H54 (cell line): ENCODE measurements at regions not wholly inside any gene's neighbourhood (a gene's known extent, or its start where the extent isn't known, plus 50 kb on each side); places are given as distances from the start of the nearest gene placed in this dataset.
A peak's percentile ranks its signal among the peaks of the same experiment; 100 is the strongest.

Source experiments
- DNase-seq: peaks from one replicate; pipeline ENCODE4 v3.0.0; 2011; ENCODE audit warnings: low spot score, mixed read lengths; ENCODE audit not compliant: insufficient read length
- FAIRE-seq: peaks from 3 replicates; lab custom pipeline; 2011; peaks lifted over from hg19 to GRCh38; lab: Jason Lieb, UNC
- POLR2A ChIP-seq: IDR thresholded peaks from 2 replicates; pipeline ENCODE4 v1.6.1; 2011; ENCODE audit warnings: low read depth, mild to moderate bottlenecking, low read length

DNA sequence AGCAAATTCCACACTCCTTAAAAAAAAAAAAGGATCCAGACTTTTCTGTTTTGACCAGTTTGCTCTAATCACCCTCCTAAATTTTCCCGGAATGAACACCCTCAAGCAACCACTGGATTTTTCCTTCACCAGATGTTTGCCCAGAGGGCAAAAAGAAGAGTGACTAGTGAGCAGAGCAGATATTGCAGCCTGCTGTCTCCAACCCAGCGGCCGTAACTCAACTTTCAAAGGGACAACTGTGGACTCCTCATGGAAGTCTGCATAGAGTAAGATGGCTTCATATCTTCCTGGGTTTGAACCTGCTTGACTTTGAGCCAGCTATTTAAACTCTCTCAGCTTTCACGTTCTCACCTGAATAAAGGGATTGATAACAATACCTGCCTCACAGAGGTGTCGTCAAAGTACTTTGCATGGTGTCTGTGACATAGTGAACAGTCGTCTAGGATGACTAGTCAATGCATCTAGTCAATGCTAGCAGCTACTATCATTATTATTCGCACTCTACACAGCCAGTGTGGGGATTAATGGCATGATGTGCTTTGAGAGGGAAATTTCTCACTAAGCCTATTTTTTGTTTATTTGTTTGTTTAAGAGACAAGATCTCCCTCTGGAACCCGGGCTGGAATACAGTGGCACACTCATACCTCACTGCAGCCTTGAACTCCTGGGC lies 92.2 kb upstream of the HIVEP1 start:
- no peak for DNase-seq
- no peak for TF ChIP-seq POLR2A
- no peak for FAIRE-seq

DNA sequence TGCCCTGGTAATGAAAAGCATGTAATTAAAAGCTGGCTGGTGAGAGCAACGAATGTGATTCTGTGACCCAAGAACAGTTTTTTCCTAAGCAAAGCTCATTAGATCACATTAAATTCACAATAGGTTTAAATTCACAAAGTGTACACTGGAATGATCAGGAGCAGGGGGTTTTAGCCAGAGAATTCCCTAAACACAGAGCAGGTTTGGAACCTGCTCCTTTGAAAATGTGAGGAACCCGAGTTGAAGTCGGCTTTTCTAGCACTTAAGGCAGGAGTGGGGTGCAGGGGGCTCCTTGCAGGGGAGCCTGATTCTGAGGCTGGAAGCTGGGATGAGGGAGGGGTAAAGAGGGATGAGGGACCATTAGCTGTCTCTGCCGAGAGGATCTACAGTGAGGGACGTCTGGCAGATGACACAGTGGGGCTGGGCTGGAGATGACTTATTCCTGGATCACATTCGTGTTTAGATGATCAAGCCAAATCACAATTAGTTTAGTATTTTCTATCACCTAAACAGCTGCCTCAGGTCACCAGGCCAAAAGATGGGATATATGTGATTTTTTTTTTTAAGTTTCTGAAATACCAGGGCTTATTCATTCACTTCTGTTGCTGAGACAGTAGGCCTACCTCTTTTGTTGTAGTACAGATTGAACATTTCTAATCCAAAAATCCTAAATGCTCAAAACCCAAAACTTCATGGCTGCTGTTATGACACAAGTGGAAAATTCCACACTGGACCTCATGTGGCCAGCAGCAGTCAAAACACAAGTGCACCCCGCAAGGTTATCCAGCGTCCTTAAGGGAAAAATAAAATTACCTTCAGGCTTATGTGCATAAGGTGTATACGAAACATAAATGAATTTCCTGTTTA lies 93.1 kb upstream of the HIVEP1 start:
- DNase-seq, result no peak
- no peak for TF ChIP-seq POLR2A
- FAIRE-seq, result no peak

DNA sequence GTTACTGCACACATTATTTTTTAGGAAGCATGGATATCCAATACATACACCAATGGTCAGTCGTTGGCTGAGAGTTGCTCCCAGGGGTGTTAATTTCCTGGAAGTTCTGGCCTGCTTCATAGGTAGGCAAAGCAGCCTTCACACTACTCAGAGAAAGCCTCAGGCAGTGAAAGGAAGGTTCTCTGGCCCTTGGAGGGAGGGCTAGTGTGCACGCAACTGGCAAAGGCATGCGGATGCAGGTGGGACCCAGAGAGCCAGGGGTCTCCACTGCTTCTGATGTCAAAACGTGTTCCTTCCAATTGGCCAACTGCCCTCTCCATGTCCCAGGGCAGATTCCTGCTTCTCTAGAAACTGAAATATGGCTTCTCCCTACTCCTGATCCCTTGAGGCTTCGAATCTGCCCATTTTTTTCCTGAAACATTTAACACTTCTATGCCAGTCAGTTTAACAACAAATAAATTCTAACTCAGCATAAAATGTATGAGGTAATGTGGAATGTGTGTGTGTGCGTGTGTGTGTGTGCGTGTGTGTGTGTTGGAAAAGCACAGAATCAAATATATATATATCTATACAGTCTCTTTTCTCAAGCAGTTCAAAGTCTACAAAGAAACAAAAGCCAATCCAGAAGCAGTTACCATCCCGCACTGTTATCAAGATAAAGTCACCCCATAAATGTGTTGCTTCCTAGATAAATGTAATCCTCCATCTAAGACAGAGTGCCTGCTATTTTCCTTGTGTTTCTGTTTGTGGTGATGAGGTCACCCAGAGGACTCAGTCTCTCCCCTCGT lies 94.0 kb upstream of the HIVEP1 start:
- peak; percentile 20 for FAIRE-seq
- DNase-seq, result no peak
- no peak for TF ChIP-seq POLR2A

DNA sequence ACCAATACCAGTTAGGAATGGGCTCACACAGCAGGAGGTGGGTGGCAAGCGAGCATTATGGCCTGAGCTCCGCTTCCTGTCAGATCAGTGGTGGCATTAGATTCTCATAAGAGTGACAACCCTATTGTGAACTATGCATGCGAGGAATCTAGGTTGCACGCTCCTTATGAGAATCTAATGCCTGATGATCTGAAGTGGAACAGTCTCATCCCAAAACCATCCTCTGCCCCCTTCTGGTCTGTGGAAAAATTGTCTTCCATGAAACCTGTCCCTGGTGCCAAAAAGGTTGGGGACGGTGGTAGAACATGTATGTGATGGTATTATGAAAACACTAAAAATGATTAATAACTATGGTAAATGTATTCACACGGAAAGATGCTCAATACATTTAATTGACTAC lies 99.7 kb upstream of the HIVEP1 start:
- no peak for FAIRE-seq
- TF ChIP-seq POLR2A, result no peak
- no peak for DNase-seq

DNA sequence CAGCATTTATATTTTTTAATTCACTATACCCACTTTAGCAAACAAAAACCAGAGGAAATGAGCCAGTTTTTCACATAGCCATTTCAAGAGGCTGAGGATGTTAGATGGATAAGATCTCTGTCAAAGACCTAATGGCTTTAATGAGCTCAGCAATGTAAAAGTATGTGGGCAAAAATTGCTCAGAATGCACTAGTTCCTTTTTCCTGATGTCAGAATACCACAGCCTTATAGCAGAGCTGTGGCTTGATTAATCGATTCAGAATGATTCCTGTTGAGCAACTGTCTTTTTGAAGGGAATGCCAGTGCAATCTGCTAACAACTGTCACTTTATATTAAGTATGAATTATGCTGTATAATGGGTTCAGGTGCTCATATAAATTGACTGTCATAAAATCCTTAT lies 100.6 kb upstream of the HIVEP1 start:
- TF ChIP-seq POLR2A, result no peak
- no peak for FAIRE-seq
- DNase-seq, result no peak

DNA sequence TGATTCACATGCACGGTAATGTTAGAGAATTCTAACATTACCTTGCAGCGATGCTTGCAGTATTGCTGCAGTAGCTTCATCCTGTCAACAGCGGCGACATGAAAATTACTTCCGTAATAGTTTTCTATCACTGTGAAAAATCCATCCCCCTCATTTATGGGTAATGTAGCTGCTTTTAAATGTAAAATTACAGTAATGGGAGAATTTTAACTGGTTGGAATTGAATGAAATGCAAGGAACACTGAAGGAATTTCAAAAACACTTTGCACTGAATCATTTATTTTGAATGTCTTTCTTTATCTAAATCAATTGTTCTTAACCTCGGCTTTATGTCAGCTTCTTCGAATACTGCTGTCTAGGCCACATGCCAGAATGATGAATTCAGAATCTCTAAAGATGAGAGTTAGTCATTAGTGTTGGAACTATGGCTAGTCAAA lies 102.4 kb upstream of the HIVEP1 start:
- peak; percentile 68 for FAIRE-seq
- no peak for TF ChIP-seq POLR2A
- no peak for DNase-seq

DNA sequence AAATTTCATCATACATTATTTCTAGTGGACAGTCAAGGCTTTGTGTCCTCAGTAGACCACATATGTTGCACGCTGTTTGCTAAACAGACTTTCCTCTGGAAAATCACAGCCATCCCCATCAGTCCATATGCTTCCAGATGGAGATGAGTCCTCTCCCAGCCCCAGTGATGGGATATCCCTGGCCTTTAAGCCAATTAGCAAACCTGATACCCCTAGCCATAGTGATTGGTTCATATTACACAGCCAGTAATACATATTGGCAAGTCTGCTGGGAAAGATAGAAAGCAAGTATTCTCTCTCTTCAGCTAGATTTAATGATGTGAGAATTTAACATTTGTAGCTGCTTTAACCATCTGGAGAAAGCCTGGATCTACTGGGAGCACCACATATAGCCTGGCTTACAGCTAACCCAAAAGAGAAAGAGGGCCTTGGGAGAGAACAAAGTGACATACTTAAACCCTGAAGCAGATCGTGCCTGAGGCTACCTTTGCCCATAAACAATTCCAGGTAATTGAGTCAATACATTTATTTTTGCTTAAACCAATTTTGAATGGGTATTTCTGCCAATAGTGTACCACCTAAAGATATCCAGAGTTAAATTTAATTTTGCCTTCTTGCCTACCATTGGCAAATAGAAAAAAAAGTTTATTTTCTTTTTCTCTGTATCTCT lies 103.5 kb upstream of the HIVEP1 start:
- peak; percentile 30 for FAIRE-seq
- no peak for TF ChIP-seq POLR2A
- no peak for DNase-seq

DNA sequence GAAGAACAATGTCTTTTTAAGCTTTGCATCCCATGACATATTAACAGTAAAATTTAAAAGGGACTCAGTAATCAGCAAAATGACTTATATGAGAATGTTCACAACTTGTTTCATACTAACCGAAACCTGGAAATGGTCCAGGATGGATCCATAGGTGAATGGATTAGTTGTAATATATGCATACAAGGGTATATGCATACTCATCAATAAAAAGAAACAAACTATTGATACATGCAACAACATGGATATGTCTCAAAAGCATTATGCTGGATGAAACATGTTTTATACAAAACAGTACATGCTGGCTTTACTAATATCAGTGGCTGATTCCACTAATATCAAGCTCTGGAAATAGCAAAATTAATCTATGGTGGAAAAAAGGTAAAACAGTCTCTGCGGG lies 108.5 kb upstream of the HIVEP1 start:
- DNase-seq (no peak), FAIRE-seq (no peak)
- TF ChIP-seq POLR2A, result no peak

DNA sequence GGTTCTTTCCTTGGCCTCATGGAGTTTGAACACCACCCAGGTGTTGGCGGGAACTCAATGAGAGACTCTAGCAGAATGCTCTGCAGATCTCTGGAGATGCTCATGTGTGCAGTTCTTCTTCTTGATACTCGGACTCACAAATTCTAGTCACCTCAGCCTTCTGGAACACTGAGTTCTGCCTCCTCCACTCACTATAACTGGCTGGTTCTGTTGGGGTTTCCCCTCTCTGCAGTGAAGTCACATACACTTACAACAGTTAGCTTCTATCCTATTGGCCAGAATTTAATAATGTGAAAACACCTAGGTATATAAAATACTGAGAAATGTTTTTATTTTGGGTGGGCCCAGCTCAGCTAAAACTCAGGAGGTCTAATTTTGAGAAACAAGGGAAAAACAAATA lies 109.6 kb upstream of the HIVEP1 start:
- DNase-seq, result no peak
- TF ChIP-seq POLR2A, result no peak
- FAIRE-seq, result no peak

DNA sequence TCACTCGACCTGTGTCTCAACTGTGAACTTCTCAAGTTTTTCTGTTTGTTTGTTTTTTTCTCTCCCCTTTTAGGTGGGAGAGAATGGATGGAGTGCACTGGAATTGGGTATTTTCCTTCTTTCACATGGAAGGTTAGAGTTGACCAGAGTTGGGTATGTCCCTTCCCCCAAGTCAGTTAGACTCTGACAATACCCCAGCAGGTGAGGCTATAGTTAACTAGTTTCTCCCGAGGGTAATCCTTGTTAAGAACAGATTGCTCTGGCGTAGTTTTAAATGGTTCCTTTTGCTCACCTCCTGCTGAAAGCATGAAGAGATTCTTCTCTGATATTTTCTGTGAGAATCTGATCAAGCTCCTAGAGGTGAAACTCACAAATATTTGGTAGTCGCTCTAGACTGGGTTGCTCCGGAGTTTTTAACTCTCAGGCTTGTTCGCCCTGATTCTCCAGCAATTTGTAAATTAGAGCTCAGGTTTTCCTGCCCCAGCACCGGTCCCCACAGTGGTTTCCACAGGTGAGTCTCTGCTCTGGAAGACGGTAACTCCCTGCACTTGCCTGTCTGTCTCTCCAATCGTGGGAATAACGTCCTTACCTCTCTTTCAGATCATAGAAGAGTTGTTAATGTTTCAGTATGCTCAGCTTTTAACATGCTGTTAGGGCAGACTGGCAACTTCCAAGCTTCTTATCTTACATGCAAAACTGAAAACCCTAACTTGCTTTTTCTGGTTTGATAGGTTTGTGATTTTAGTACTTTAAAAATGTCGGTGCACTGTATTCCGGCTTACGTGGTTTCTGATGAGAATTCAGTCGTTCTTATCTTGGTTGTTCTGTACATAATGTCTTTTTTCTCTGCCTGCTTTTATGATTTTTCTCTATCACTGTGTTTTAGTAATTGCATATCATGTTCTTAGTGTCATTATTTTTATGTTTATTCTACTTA lies 111.2 kb upstream of the HIVEP1 start:
- no peak for TF ChIP-seq POLR2A
- no peak for DNase-seq
- FAIRE-seq, result peak; percentile 30

DNA sequence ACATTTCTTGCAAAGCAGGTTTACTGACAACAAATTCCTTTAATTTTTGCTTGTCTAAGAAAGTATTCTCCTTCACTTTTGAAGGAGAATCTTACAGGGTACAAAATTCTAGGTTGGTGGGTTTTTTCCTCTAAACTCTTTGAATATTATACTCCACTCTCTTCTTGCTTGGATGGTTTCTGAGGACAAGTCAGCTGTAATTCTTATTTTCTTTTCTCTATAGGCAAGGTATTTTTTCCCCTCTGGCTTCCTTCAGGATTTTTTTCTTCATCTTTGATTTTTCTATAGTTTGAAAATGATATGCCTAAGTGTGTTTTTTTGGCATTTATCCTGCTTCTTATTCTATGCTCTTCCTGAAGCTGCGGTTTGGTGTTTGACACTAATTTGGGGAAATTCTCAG lies 112.5 kb upstream of the HIVEP1 start:
- FAIRE-seq (no peak), DNase-seq (no peak)
- no peak for TF ChIP-seq POLR2A

DNA sequence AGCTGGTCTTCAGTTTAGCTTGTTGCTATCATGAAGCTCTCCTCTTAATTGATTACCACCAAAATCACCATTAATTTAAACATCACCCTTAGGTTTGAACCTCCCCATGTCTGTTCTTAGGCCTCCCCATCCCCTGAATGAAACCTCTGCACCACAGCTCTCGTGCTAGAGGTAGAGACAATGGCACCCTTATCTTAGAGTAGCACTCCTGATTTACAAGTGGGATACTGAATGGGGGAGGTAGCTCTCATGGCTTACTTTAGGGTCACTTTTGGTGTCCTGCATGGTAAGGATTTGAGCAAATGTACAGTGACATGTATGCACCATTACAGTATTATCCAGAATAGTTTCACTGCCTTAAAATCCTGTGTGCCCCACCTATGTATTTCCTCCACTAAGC lies 115.6 kb upstream of the ADTRP start:
- DNase-seq (no peak), FAIRE-seq (peak; percentile 6)
- no peak for TF ChIP-seq POLR2A

DNA sequence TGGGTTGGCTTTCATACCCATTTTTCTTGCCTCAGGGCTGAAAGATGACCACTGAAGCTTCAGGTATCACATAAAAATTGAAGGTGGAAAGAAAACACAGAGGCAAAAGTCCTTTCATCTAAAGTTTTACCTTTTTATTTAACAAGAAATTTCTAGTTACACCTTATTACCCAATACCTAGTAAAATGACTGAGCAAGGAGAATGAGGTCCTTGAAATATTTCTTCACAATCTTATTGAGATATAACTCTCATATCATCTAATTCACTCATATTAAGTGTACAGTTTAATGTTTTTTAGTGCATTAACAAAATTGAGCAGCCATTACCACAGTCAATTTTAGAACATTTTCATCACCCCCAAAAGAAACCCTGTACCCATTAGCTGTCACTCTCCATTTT lies 112.9 kb upstream of the ADTRP start:
- no peak for TF ChIP-seq POLR2A
- DNase-seq (no peak), FAIRE-seq (no peak)
